Vagina (tissue), 2 donors: ENCODE measurements at regions not wholly inside any gene's neighbourhood (a gene's known extent, or its start where the extent isn't known, plus 50 kb on each side); places are given as distances from the start of the nearest gene placed in this dataset.

Experiments
- POLR2A ChIP-seq, 2 donors: fragments of 450-650 bp; IDR thresholded peaks; one replicate each; pipeline ENCODE4 v1.6.1; 2017; ENCODE audit warnings: antibody characterized with exemption in 2 of 2, mild to moderate bottlenecking in 2 of 2, moderate library complexity in 2 of 2
- POLR2AphosphoS5 ChIP-seq, 2 donors: sonication (generic); formaldehyde crosslinking; IDR thresholded peaks; one replicate each; pipeline ENCODE4 v1.9.0; 2017; ENCODE audit warnings: antibody characterized with exemption in 2 of 2, mild to moderate bottlenecking in 2 of 2, low read depth in 1 of 2; ENCODE audit not compliant: insufficient read depth in 1 of 2
- TF ChIP-seq, protein P1 (sequence below), 3 experiments: fragments of 450-650 bp in 2 of 3; fragments of 200-600 bp in 1 of 3; sonication (generic) in 1 of 3; IDR thresholded peaks; one replicate each; pipeline ENCODE4 v1.5.1; 2017 to 2019; ENCODE audit warnings: antibody characterized with exemption in 3 of 3, mild to moderate bottlenecking in 2 of 3, moderate library complexity in 2 of 3

DNA sequence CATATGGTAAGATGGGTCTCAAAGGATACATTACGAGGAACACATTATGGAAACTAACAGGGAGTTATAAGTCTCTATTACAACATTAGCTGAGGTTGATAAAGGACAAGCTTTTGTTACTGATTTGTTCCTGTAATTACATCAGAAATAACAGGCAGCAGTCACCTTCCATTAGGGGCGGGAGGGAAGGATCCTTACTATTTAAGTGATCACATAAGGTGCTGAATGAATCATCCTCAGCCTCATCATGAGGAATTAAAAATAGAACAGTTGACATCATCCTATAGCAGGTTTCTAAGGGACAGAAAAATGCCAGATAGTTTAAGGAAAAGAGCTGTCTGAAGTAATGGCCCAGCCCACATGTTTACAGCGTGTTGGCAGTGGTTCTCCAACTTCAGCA, 86.9 kb upstream of the MGAT5 start:
- TF ChIP-seq, protein P1, sequence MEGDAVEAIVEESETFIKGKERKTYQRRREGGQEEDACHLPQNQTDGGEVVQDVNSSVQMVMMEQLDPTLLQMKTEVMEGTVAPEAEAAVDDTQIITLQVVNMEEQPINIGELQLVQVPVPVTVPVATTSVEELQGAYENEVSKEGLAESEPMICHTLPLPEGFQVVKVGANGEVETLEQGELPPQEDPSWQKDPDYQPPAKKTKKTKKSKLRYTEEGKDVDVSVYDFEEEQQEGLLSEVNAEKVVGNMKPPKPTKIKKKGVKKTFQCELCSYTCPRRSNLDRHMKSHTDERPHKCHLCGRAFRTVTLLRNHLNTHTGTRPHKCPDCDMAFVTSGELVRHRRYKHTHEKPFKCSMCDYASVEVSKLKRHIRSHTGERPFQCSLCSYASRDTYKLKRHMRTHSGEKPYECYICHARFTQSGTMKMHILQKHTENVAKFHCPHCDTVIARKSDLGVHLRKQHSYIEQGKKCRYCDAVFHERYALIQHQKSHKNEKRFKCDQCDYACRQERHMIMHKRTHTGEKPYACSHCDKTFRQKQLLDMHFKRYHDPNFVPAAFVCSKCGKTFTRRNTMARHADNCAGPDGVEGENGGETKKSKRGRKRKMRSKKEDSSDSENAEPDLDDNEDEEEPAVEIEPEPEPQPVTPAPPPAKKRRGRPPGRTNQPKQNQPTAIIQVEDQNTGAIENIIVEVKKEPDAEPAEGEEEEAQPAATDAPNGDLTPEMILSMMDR (IDR thresholded peaks at IDR 0.05): no peak
- no peak for TF ChIP-seq POLR2AphosphoS5 (IDR thresholded peaks at IDR 0.05; ENCODE audit: insufficient read depth in 1 of 2, low read depth in 1 of 2)
- no peak for TF ChIP-seq POLR2A (IDR thresholded peaks at IDR 0.05)
